Stimulated activated CD8-positive, alpha-beta memory T cell treated with anti-CD3 and anti-CD28 coated beads, Interleukin-7, amount 100 ng/mL, for 24 hours (primary cell): ENCODE measurements at regions not wholly inside any gene's neighbourhood (a gene's known extent, or its start where the extent isn't known, plus 50 kb on each side); places are given as distances from the start of the nearest gene placed in this dataset.

Source experiments
- DNase-seq: peaks from one replicate; pipeline ENCODE4 v3.0.0-alpha.2; 2020; ENCODE audit warnings: low read depth

DNA sequence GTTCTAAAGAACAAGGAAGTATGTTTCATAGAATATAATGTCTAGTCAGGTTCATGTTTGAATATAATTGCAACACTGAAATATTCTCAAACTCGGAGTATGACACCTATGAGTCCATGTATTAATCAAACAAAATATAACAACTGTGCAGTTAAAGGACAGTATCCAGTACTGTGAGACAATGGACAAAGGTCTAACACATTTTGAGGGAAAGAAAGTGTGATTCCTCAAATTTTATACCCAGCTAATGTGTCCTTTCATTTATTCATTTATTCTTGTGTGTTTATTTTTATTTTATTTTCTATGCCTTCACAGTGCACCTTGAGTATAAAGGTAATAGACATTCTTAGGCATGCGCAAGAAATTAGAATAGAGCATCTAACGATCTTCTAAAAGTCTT is 401.0 kb upstream of the ZFHX3 start:
- no peak for DNase-seq

DNA sequence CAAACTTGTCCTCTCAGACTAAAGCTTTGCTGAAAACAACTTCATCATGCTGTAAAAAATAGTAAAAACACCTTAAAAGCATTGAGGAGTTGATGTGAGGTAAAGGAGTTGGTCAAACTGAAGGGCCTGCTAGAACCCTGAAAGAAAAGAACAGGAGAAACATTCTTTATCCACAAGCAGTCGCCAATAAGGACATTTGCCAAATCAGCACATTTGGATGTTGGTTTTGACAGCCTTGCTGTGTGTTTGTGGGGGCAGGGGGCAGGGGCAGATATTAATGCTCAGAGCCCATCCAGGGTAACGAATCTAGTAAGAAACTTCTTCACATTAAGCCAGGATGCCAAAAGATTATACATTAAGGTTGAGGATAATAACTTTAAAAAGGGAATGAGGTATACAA is 399.9 kb upstream of the ZFHX3 start:
- no peak for DNase-seq

DNA sequence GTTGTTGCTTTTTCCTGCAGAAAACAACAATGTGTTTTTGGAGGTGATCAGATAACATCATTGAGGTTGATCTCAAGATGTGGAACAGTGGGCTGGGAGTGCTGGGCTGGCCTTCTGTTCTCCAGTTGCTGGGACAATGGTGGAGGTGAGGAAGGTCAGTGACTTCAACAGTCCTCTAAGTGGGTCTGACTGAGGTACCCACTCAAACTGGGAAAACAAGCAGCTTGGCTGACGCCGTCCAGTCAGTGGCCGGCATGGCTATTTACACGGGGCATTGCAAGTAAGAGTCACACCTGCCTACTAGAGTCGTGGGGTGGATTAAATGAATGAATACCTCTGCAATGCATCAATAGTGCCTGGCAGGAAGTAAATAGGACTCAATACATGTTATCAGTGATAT is 386.7 kb upstream of the ZFHX3 start:
- no peak for DNase-seq

DNA sequence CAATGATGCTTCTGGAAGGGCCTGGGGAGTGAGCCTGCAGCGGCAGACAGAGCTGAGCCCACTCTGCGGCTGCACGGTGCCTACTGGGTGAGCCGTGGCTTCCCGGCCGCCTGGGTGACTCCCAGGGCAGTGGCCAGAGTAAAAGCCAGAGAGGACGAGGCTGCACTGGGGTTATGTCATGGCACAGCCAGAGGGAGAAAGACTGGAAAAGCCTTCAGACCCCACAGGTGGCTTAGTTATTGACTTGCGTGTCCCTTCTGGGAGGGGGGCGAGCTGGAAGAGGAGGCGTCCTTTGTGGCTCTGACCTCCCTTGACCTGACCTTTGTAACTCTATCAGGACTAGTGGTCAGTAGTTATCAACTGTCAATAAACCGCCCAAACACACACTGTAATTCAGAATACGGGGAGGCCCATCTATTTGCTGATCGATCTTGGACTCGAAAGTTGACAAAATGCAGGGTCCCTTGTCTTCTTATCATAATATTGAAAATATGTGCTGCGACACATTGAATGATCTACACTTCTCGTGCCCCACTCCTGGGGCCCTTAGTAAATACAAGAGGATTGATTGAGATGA is 385.9 kb upstream of the ZFHX3 start:
- DNase-seq, result no peak

DNA sequence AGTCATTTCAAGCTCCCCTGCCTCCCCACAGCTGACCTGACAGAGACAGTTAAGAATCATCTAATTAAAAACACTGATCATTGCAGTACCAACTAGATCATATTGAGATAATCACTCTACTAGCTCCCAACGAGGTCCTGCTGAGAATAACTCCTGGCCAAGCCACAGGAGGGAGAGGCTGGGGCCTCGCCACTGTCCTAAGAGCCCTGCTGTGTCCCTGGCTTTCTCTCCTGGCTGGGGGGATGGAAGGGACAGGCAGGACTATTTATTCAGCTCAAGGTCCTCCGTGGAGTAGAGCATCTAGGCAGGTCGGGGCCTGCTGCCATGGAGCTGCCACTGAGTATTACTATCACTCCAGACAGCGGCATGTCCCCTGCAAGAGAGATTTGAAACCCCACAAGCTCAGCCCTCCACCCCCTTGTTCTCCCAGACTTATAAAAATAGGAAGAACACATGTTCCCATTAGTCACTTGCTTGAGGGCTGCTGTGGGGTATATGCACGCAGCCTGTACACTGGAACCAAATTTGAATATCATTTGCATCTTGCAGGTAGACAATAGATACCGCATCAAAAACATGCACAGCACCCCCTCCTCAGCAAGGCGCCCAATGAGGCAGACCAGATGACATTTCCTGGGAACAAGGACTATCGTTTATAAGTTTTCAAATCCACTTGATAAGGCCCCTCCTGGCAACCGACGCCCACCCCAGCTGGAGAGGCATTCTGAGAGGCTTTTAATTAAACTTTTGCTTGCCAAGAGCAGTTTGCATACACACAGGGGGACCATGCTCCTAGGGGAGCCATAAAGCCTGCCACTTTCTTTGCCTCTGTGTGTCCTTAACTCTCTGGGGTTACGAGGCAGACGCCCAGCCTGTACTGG is 385.2 kb upstream of the ZFHX3 start:
- DNase-seq, result no peak

DNA sequence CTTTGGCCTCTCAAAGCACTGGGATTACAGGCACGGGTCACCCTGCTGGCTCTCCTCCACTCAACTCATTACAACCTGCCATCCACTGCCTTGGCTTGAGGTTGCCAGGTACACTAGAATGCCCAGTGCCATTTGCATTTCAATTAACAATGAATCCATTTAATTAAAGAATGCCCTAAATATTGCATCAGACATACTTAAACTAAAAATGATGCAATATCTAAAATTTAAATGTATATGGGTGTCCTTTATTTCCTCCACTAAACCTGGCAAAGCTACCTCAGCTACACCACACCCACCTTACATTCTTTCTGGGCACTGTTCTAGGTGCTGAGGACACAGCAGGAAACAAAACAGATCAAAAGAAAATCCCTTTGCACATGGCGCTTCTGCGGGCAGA is 382.2 kb upstream of the ZFHX3 start:
- no peak for DNase-seq

DNA sequence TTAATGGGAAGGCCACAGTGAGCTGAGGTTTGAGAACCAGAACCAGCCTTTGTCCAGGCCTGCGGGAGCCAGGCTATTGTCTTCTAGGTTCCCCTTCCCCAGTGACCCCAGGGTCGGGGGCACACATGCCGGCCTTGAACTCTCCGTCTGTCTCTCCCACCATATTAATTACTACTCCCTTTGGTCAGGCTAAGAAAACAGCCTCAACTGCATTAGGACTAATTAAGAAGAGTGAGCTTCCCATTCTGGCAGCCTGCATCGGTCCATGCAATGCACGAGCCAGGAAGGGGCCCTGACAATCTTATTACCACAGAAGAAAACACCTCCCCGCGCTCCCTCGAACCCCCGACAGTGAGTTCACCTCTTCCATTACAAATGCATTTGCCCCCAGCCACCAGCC is 380.2 kb upstream of the ZFHX3 start:
- DNase-seq, result no peak

DNA sequence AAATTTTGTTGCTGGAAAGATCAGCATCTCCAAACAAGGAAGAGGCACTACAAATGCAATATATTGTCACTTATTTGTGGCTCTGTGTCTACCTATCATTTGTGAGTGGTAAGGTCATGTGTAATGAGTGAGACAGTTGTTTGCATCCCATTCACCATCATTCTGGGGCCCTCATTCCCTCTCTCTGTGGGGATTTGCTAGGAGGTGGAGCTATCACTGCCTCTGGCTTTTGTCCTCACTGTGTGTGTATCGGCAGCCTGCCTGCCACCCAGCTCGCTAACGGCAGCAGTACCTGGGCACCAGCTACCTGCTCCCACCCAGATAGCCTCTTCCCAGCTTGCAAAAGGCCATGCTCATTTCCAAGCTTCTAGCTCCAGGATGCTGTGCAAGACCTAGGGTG is 379.2 kb upstream of the ZFHX3 start:
- no peak for DNase-seq

DNA sequence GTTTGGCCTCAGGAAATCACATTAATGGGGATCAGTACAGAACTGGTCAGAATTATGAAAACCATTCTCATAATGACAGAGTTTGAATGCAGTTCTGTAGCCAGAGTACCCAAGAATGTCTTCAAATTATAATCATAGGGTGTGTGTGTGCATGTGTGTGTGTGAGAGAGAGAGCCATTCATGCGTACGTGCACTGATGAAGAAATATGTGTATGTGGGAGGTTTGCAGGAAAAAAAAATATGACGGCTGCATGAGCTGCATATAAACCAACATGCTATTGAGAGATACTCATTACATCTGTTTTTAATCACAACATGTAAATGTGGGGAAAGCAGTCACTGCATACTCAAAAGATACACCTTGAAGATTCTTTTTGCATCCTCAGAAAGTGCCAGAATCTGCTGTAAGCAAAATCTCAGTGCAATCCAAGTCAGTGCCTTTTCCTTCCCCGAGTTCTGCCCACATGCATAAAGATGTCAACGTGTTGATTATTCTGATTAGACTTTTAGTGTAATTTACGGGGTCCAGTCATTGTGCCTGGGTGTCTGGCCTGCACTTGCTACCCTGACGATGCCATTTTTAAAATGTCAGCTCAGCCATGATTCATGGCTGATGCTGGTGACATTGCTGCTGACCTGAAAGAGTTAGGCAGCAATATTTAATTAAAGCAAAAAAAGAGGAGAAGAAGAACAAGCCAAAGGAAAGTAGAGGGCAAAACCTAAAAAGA is 378.7 kb upstream of the ZFHX3 start:
- DNase-seq, result no peak

DNA sequence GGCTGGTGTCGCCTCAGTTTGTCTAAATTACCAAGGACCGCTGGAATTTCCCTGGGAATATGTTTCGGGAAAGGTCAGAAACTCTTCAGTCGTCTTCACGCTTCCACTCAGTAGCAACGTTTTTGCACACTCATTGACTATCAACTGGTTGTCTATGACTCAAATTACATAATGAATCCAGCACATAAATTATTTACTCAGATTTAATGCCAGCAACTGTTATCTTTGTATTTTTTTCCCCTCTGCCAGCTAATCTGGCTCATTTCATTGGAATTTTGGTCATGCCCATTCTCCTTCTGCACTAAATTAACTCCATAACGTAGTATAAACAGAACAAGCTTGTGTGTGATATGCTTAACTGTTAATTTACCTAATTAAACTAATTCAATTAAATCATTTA is 372.7 kb upstream of the ZFHX3 start:
- DNase-seq, result no peak

DNA sequence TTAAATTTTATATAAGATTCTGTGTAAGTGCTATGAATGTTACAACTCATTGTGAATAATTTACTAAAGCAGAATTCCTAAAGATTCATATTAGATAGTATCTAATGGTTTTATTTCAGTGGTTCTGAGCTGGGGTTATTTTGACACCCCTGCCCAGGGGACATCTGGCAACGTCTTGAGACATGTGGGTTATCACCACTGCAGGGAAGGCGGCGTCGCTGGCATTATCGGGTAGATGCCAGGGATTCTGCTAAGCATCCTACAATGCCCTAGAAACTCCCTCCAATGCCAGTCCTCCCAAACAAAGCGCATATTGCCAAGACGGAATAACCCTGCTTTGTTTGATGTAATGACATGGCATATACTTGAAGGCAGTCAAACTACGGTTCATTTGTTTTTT is 372.3 kb upstream of the ZFHX3 start:
- DNase-seq, result no peak

DNA sequence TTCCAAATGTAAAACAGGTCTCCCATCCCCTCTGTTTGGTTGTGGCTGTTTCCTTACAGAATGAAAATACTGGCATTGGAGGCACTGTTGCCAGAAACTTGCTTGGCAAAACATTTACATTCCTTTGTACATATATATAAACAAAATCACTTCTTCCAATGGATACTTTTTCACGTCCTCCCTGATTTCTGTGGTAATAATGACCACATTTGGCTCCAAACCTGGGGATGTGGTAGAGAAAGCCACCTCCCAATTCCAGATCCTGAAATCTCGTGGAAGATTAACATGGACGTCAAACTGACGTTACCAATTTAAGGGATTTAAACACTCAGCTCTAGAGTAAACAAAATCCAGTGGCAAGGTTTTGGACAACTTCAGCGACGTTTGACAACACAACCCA is 370.8 kb upstream of the ZFHX3 start:
- no peak for DNase-seq

DNA sequence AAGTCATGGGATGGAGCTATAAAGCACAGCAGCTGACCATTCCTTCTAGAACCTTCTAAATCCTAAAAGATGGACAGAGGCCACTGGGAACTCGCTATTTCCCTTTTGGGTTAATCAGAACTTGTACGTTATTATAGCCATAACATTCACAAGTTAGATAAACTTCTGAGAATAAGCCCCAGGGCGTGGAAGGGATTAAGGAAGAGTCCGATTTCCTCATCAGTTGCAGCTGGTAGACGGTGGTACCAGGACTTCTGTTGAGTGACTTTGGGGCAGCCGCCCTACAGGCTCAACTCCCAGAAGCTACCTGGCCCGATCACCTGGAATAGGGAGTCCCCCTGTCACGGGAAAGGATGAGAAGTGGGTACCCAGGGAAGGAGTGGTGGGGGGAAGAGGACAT is 370.1 kb upstream of the ZFHX3 start:
- DNase-seq, result no peak

DNA sequence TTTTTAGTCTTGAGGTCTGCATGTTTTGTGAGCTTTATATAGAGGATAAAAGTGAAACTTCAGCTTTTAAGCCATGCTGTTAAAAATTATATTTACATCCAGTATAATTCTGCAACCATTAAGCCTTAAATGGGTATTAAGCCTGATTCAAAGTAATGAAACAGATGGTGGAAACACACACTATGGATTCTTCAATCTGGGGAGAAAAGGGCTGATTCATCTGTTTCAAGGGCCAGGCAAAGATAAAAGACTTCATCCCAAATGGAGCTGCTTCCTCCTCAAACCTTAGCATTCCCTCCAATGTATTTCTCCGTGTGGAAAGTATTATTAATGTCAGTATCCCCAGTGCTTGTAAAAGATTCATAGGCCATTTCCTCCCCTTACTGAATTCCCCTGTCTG is 367.4 kb upstream of the ZFHX3 start:
- DNase-seq, result no peak

DNA sequence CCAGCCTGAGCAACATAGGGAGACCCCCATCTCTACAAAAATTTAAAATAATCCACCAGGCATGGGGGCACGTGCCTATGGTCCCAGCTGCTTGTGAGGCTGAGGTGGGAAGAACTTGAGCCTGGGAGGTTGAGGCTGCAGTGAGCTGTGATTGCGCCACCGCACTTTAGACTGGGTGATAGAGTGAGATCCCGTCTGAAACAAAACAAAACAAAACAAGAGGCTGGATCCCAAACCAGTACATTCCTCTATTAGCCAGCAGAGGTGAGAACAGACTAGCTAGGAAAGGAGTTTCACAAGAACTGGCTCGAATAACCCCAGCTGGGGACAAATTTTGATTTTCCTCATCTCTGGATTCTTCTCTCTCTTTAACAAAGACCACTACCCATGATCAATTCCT is 366.7 kb upstream of the ZFHX3 start:
- no peak for DNase-seq

DNA sequence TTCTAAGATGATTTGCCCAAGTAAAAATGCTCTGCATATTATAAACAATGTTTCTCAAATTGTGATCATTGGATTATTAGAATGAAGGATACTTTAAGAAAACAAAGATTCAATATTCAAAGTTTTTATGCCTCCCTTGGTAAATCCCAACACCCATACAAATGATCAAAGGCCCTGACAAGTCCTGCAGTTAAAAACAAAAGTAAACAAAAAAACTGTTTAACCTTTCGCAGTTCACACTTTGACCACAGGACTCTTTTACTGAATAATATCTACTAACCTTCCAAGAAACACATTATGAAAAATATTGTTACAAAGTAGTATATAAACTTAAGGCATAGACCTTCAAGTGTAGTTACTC is 365.9 kb upstream of the ZFHX3 start:
- no peak for DNase-seq

DNA sequence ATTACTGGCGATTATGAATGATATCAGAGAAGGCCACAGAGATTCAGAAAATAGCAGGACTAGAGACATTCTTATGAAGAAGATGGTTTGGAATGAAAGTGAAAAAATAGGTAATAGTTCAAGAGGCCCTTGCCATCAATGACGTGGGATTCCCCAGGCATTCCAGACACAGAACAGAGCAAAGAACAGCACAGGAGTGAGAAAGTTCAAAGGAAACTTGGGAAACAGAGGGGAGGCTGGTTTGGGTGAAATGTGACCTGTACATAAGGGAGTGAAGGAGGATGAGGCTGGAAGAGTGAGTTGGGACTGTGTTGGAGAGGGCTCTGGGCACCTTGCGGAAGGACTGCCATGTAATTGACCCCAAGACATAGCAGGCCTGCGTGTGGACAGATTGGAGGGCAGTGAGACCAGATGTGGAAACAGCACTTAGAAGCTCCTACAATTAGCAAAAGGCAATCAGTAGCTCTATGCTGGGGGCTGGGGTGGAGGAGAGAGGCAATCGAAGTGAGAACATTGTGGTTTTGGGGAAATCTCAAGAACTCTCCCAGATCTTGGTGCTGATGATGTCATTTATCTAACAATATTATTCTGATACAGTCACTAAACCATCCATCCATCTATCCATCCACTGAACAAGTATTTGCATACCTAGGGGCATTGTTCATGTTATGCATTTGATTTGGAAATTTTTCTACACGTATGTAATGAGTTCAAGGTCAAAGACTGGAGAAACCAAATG is 365.3 kb upstream of the ZFHX3 start:
- DNase-seq, result no peak

DNA sequence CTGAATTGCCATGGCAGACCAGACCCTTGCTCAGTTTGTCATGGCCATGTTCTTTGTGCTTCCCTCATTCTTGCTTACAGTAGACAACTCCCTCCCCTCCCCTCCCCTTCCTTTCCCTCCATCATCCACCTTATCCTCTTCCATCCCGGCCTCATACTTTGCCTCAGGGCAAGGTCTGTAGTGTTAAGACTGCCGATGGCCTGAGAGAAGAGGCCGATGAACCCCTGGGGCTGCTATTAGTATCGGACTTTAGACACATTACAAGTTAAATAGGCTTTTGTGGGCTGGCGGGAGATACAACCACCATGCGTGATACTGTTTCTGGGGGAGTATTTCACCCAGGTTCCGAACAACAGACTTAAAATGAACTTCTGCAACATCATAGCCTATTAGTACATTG is 364.5 kb upstream of the ZFHX3 start:
- no peak for DNase-seq

DNA sequence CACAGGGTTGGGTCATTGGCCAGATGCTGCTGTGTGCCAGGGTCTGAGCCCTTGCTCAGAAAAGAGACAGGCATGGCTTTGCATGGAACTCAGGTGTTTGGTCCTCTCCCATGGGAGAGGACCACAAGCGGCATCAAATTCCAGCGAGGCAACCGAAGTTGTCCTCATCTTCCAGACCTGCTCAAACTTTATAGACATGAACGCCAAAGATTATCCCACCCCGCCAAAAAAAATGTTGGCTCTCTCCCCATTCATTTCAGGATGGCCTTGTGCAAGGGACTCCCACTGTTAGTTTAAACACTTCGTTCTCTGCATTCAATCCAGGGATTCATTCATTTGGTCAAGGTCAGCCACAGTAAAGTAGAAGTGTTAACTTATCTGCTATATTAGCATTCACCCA is 360.8 kb upstream of the ZFHX3 start:
- no peak for DNase-seq

DNA sequence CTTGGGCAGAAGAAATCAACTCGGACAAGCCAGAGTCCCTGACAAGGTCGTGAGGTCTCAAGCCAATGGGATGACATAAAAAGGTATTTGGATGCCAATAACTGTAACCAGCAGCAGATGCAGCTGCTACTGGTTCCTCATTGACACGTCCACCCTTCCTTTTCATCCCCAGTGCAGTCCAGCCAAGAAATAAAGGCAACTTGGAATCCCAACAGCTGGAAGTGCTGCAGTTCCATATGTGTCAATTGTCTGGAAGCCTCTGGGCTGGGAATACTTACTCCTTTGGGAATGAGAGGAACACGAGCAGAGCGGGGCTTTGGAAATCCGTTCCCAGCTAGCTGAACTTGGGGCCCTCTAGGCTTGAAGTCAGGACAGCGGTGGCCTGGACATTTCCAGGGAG is 360.4 kb upstream of the ZFHX3 start:
- no peak for DNase-seq

DNA sequence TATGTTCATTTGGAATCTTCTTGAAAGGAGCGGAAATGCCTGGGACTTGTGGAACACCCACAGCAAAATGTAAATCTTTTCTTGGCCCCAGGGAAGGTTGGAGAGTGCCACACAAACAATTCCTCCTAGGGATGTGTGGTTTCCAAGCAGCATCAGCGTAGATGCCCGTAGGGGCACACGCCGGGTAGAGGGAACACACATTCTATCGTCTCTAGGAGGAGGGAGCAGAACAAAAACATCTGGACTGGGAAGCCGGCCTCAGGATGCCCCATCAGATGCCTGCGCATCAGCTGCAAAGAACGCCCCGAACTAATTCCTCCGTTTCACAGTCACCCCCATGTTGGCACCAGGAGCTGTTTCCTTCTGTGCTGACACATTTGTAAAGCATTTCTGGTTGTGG is 357.9 kb upstream of the ZFHX3 start:
- no peak for DNase-seq

DNA sequence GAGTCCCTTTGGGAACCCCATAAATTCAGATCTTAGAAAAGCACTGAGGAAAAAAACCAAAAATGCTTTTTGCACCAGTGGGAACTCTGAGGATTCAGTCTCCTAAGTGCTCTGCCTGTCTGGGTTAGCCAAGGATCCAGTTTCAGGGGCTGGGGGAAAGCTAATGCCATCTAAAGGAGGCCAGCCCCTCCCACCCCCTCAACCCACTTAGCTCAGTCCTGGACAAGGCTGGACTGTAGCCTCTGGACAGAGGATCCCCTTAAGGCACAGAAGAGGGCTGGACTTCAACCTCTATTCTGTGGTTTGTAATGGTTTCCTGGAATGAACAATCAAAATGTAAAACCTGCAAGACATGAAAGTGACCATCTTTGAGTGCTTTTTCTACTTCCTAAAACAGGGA is 356.1 kb upstream of the ZFHX3 start:
- DNase-seq, result no peak

DNA sequence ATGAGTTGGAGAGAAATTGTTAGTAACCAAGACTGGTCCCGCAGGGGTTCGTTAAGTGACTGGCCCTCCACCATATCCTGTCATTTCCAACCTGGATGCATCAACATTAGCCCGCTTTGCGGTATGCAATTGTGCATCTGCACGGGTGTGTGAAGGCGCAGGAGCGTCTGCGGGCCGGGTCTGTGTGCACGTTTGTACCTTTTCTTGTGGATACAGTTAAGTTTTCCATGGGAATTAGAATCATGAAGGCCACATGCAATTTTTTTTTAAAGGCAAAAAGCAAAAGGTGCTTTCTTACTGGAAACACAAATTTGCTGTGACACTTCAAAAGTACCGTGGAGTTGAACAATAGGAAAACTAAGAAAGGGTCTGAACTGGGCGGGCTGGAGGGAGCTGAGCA is 355.4 kb upstream of the ZFHX3 start:
- DNase-seq, result no peak
